Stimulated activated CD8-positive, alpha-beta memory T cell treated with anti-CD3 and anti-CD28 coated beads, Interleukin-7, amount 100 ng/mL, for 48 hours (primary cell): ENCODE measurements at regions not wholly inside any gene's neighbourhood (a gene's known extent, or its start where the extent isn't known, plus 50 kb on each side); places are given as distances from the start of the nearest gene placed in this dataset.

ENCODE experiments used
- DNase-seq, 2 donors: peaks; one replicate each; pipeline ENCODE4 v3.0.0-alpha.2; 2020; ENCODE audit warnings: low read depth in 1 of 2; ENCODE audit errors: extremely low read depth in 1 of 2

GRCh38 chr13:109454167-109454917, 332.0 kb downstream of the IRS2 start:
- DNase-seq, result no peak

DNA sequence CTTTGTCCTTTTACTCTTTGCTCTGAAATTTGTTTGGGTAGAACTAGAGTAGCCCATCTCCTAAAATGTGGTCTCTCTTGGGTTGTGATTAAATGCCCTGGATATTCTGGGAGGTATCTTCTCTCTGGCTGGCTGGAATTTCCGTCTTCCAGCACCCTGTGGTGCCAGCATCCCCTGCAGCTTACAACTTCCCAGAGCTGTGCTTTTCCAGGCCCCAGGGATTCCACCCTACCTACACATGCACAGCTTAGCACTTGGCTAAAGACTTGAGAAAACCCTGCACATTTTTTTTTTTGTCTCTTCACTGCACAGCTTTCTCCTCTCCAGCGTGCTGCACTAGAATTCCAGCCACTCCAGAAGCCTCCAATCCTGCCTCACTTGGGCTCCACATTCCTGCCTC, 334.7 kb downstream of the IRS2 start:
- DNase-seq, result no peak

GRCh38 chr13:109448629-109449028, 337.8 kb downstream of the IRS2 start:
- no peak for DNase-seq

DNA sequence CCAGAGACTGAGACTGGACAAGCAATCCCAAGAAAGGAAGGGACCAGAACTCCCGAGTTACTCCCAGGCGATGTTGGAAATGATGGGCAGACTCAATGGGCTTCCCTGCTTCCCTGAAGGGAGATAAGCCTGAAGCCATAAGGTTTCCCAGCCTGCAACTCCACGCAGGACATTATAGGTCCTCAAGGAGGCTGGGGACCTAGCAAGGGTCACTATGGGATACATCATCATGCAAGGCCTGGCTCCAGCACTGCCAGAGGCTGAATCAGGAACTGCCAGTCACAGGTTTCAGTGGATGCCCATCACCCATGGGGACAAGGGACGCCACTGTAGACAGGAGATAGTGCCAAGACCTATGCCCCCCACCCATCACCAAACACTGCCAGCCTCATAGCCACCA, 338.7 kb downstream of the IRS2 start:
- DNase-seq, result no peak

DNA sequence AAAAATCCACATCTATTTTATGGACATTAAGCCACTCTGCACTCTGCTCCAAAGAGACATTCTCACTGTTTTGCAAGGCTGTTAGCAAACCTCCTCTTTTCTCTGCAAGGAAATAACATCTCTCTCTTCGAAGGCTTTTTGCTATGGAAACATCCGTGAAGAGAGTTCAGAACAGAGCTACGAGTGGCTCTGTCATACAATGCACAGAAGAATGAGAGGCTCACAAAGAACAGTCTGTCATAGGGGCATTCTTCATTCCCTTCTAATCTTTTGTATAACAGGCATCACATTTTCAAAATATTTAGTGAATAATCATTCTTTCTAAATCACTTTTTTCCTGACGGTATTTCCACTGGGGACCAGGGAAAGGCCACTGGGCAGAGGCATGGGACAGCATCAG, 346.1 kb downstream of the IRS2 start:
- DNase-seq, result no peak

DNA sequence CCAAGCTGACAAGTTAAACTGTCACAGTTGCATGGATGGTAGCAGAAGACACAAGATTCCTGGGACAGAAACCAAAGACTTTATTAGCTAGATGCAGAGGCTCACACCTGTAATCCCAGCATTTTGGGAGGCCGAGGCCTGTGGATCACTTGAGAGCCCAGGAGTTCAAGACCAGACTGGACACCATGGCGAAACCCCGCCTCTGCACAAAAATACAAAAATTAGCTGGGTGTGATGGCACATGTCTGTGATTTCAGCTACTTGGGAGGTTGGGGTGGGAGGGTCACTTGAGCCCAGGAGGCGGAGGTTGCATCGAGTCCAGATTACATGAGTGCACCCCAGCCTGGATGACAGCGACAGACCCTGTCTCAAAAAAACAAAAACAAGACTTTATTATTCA, 346.6 kb downstream of the IRS2 start:
- DNase-seq, result no peak

GRCh38 chr13:109436841-109437240, 349.5 kb downstream of the IRS2 start:
- no peak for DNase-seq

GRCh38 chr13:109436055-109436622, 350.2 kb downstream of the IRS2 start:
- no peak for DNase-seq

DNA sequence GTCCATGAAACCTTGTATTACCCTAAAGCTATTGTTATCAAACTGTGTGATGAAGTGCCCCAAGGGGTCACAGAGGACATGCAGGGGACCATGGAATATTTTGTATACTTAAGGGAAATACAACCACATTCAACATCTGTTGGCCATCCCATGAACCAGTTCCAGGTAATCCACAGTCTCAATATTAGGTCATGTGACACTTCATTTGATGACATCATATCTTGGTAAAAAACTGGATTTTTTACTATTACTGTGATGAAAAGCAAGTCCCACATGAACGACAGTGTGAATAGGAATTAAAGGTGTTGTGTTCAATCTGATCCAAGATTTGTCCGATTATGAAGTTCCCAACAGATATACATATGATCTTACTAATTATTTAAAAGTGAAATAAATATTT, 355.2 kb downstream of the IRS2 start:
- no peak for DNase-seq

DNA sequence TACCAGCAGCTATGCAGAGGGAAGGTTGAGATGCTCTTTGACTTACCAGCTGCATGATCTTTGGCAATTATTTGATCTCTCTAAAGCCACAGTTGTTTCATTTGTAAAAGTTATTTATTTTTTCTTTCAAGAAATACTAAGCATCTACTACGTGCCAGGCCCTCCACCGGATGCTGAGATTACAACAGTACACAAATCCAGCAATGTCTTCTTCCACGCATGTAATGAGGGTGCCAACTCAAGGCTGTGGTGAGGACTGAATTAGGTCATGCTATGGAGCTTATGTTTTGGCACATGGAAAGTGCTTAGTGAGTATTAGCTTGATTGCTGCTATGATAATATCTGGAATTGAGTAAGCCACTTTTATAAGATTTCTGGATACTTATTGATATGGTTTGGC, 358.2 kb downstream of the IRS2 start:
- DNase-seq, result no peak

- DNase-seq, result no peak
Measured at GRCh38 chr13:109427695-109428094, 358.7 kb downstream of the IRS2 start.

- no peak for DNase-seq
Measured at GRCh38 chr13:109427148-109427547, 359.2 kb downstream of the IRS2 start.

DNA sequence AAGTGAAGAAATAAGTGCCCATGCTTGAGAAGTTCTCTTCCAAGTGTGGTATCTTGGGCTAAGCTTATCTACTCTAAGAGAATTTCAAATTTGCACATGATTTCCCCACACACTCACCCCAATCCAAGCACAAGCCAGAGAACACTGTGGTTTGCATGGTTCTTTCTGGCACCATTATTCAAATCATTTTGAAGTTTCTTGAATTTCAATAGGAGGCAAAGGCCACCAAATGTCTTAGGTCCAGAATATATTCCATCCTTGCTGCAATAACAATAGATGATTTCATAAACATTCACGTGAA, 359.7 kb downstream of the IRS2 start:
- DNase-seq, result no peak

DNA sequence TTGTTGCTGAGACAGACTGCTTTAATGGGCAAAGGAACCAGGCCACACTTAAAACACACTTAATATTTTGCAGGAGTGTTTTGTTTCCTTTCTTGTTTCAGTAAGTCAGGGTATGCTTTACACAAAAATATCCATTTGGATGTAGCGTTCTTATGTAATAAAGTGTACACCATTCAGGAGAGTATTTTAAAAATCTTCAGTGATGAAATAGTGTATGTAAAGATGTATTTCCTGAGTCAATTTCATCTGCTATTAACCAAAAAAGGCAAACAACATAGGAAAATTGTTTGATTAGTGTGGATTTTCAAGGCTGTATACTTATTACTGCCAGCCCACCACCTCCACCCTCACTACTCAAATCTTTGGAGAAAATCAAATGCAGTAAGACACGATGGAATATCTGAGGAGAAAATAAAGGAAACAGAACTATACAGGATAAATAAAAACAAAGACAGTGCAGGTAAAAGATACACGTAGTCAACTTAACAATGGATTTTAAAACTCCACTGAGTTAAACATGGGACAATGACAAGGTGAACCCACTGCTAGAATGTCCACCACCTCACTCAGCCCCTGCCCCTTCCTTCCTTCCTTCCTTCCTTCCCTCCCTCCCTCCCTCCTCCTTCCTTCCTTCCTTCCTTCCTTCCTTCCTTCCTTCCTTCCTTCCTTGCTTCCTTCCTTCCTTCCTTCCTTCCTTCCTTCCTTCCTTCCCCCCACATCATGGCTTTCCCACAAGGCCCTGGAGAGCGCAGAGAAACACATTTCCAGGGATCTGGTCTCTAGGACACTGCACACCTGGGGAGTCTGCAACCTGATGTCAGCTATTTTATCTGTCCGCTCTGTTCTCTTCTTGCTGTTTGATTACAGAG, 360.3 kb downstream of the IRS2 start:
- DNase-seq, result no peak

GRCh38 chr13:109422161-109422560, 364.2 kb downstream of the IRS2 start:
- no peak for DNase-seq

DNA sequence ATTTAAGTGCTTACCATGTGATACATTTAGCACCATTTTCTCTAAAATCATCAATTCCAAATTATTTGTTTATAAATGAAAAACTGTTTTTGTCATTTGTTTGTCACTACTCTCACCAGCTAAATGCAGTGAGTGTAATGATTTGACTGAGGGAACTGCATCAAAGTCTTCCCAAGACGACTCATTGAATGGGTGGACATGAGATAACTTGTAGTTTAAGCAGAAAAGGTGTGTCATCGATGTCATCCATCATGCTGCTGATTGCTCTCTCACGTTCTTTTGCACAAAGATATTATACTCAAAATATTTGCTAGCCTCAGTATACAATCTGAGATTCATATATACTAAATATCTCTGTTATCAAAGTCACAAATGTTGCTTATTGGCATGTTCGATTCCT, 366.5 kb downstream of the IRS2 start:
- DNase-seq, result no peak

DNA sequence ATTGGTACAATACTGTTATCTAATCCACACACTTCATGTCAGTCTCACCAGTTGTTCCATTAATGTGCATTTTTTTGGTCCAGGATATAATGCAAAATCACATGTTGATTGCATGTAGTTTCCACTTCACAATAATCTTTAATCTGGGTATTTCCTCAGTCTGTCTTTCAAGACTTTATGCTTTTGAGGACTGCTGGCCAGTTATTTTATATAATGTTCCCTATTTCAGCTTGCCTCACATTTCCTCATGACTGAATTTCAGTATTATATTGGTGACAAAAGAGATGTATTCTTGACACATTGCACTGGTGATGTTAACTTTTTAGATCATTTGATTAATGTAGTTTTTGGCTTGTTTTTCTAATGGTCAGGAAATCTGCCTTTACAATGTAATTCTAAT, 368.3 kb downstream of the IRS2 start:
- DNase-seq, result no peak

DNA sequence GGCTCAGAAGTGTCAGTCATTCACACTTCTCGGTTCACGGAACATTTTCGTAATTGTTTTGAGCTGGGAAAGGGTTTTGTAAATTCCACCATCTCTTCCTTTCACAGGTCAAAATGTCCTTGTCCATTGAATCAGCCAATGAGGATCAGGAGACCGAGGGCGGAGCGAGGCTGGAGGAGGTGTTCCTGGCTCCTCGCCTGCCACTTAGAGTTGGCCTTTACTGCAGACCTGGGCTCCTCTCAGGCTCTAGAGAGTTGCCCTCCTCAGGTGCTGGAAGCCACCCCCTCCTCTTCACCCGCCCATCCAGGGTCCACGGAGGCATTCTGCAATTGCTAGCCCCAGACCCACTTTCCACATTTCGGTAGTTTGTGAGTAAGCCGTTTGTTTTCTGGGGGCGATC, 370.4 kb downstream of the IRS2 start:
- no peak for DNase-seq

DNA sequence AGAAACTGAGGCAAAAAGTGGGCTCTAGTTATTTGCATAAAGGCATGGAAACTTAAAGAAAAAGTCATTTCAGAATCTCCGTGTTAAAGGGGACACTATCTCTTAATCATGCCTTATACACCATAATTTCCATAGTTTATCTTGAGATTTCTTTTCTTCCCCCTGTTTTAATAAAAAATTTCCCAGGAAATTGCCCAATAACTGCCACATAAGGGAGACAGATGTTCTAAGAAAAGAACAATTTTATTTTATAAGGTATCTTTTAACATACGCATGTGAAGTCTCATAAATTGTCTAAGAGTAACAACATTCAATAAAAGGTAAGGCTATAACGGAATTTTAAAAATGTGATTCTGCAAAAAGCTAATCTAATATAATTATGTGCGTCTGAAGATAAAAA, 371.3 kb downstream of the IRS2 start:
- no peak for DNase-seq

GRCh38 chr13:109412283-109412901, 374.0 kb downstream of the IRS2 start:
- no peak for DNase-seq

DNA sequence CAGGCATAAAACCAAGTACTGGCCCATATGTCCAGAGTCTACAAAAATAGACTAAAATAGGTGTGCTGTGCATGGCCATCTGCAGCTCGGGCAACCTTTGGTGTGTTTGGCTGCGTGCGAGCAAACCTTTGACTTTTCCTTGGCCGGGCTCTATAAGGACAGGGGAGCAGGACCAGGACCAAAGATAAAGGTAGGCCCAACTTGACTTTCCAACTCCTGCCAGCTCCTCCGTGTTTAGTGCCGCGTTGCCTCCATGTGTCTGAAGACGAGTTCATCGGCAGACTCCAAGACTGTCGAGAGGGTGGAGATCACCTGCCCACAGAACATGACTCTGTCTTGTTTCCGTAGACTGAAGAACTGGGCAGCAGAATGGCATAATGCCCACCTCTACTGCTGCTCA, 375.5 kb downstream of the IRS2 start:
- no peak for DNase-seq
